Loucy (cell line): ENCODE measurements at regions not wholly inside any gene's neighbourhood (a gene's known extent, or its start where the extent isn't known, plus 50 kb on each side); places are given as distances from the start of the nearest gene placed in this dataset.

ENCODE experiments used
- H2AFZ ChIP-seq: fragments of 200-600 bp; sonication (generic); 2 replicates; pipeline ENCODE4 v1.6.0; 2016; ENCODE audit warnings: antibody characterized with exemption, mild to moderate bottlenecking, low read length, moderate library complexity
- H3F3A ChIP-seq: fragments of 200-600 bp; 2 replicates; pipeline ENCODE4 v1.6.0; 2016; ENCODE audit warnings: antibody characterized with exemption, low read depth, mild to moderate bottlenecking
- H3K27me3 ChIP-seq: fragments of 200-600 bp; sonication (generic); 2 replicates; pipeline ENCODE4 v1.6.1; 2014; ENCODE audit warnings: low read length, mild to moderate bottlenecking; ENCODE audit not compliant: insufficient read depth, poor library complexity, severe bottlenecking
- H3K36me3 ChIP-seq: fragments of 200-600 bp; sonication (generic); 2 replicates; pipeline ENCODE4 v1.6.1; 2016; ENCODE audit warnings: low read length; ENCODE audit not compliant: insufficient read depth
- H3K4me1 ChIP-seq: fragments of 200-600 bp; sonication (generic); 2 replicates; pipeline ENCODE4 v1.5.1; 2014; ENCODE audit warnings: low read length, mild to moderate bottlenecking; ENCODE audit not compliant: insufficient read depth, poor library complexity, severe bottlenecking
- H3K4me2 ChIP-seq: fragments of 200-600 bp; sonication (generic); 2 replicates; pipeline ENCODE4 v1.6.0; 2014; ENCODE audit warnings: antibody characterized with exemption, low read length, low read depth, mild to moderate bottlenecking; ENCODE audit not compliant: poor library complexity, severe bottlenecking
- H3K4me3 ChIP-seq: fragments of 200-600 bp; sonication (generic); 2 replicates; pipeline ENCODE4 v1.5.1; 2014; ENCODE audit warnings: low read length, mild to moderate bottlenecking, mixed read lengths; ENCODE audit not compliant: poor library complexity, severe bottlenecking
- H3K79me2 ChIP-seq: fragments of 200-600 bp; sonication (generic); 2 replicates; pipeline ENCODE4 v1.6.1; 2014; ENCODE audit warnings: low read length; ENCODE audit not compliant: insufficient read depth
- H3K9ac ChIP-seq: fragments of 200-600 bp; sonication (generic); 2 replicates; pipeline ENCODE4 v1.6.0; 2014; ENCODE audit warnings: mild to moderate bottlenecking, low read depth, low read length, moderate library complexity; ENCODE audit not compliant: poor library complexity, severe bottlenecking
- H3K9me2 ChIP-seq: fragments of 200-600 bp; sonication (generic); replicated peaks from 2 replicates; pipeline ENCODE4 v1.6.1; 2016; ENCODE audit warnings: low read depth, low read length, mixed read lengths
- H3K9me3 ChIP-seq: fragments of 200-600 bp; sonication (generic); 2 replicates; pipeline ENCODE4 v1.6.1; 2014; ENCODE audit warnings: mild to moderate bottlenecking, antibody characterized with exemption, low read length, low read depth; ENCODE audit not compliant: insufficient read depth
- H4K20me1 ChIP-seq: fragments of 200-600 bp; sonication (generic); 2 replicates; pipeline ENCODE4 v1.6.0; 2014; ENCODE audit warnings: antibody characterized with exemption, low read length, mild to moderate bottlenecking; ENCODE audit not compliant: insufficient read depth, poor library complexity, severe bottlenecking
- EZH2phosphoT487 ChIP-seq: fragments of 200-600 bp; IDR thresholded peaks from 2 replicates; pipeline ENCODE4 v1.6.1; 2018; ENCODE audit warnings: antibody characterized with exemption, mild to moderate bottlenecking, moderate library complexity, borderline replicate concordance
- TF ChIP-seq, protein P1 (sequence below): fragments of 200-600 bp; sonication (generic); conservative IDR thresholded peaks from 2 replicates; pipeline ENCODE4 v1.5.1; 2014; ENCODE audit warnings: mild to moderate bottlenecking, antibody characterized with exemption, low read length

DNA sequence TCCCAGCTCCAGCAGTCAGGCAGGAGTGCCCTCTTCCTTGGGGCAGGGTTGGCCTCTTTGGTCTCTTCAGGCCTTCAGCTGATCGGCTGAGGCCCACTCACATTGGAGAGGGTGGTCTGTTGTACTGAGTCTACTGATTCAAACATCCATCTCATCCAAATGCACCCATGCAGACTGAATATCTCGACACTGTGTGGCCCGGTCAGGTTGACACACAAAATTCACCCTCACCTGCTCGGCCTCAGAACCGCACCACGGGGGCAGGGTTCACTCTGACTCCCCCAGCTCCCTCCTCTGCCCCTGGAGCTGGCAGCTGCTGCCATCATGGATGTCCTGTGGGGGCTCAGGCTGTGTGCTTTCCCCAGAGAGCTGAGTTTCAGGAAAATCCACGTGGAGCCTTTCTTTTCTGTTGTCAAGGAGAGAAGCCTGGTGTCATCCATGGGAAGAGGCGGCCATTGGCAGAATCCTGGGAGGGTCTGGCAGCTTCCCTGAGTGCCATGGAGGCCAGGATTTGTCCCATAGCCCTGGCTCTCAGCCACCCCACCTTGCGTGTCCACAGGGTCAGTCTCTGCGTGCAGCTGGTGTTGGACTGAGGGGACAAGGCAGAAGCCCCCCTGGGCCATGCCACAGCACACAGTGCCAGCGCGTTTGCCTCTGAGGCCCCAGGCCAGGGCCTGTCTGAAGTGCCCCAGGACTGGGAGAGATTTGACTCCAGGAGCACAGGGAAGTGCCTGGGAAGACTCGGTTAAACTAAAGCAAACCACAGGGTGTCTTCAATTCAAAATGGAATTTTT lies 114.1 kb downstream of the ERMARD start:
- H3K79me2 ChIP-seq = no peaks in the 10 kb centered on the region
- no peaks in the 10 kb centered on the region for H3K27me3 ChIP-seq
- no peak overlapping the region for H3K9ac ChIP-seq
- no peaks in the 10 kb centered on the region for H3K4me1 ChIP-seq
- H3K36me3 ChIP-seq = no peaks in the 10 kb centered on the region
- no peaks in the 10 kb centered on the region for H3F3A ChIP-seq
- no peak overlapping the region for H3K4me2 ChIP-seq
- peaks cover 9% of the 10 kb centered on the region; the same call in 1 of the 2 replicates for H3K9me3 ChIP-seq
- H4K20me1 ChIP-seq = no peaks in the 10 kb centered on the region
- H2AFZ ChIP-seq = no peak overlapping the region
- TF ChIP-seq, protein P1, sequence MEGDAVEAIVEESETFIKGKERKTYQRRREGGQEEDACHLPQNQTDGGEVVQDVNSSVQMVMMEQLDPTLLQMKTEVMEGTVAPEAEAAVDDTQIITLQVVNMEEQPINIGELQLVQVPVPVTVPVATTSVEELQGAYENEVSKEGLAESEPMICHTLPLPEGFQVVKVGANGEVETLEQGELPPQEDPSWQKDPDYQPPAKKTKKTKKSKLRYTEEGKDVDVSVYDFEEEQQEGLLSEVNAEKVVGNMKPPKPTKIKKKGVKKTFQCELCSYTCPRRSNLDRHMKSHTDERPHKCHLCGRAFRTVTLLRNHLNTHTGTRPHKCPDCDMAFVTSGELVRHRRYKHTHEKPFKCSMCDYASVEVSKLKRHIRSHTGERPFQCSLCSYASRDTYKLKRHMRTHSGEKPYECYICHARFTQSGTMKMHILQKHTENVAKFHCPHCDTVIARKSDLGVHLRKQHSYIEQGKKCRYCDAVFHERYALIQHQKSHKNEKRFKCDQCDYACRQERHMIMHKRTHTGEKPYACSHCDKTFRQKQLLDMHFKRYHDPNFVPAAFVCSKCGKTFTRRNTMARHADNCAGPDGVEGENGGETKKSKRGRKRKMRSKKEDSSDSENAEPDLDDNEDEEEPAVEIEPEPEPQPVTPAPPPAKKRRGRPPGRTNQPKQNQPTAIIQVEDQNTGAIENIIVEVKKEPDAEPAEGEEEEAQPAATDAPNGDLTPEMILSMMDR = no peak
- no peak for TF ChIP-seq EZH2phosphoT487
- H3K9me2 ChIP-seq = no peaks in the 10 kb centered on the region
- H3K4me3 ChIP-seq = no peak overlapping the region

DNA sequence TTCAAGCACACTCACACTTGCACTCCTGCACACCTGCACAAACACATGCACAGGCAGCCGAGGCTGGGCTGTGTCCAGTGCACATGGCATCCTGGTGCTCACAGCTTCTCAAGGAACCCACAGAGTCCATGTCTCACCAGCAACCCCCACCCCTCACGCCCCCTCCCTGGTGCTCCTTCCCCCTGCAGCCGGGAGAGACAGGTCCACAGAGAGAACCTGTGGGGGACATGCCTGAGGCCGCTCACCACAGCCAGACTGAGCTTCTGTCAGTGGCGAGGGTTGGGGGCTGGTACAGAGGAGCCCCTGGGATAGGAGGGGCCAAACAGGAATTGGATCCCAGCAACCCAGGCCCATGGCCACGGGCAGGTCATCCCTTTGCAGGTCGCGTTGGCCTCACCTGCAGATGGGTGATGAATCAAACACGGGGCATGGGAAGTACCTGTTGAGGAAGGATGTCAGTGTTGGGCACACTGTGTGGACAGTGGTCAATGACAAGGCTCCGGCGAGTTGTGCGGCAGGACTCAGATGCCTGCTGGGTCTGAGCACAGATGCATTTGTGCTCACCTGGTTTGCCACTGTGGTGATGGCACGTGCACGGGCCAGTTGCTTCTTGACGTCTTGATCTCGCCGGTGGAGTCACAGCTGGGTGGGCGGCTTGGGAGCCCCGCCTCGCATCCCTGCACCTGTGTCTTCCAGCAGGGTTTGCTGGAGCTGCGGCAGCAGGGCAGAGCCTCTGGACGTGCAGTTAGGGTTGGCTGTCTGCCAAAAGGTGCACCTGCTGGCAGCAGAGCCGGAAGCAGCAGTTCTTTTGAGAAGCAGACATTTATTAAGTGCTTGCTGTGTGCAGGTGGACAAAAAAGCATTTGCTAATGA lies 113.0 kb downstream of the ERMARD start:
- TF ChIP-seq, protein P1 = no peak
- no peak for TF ChIP-seq EZH2phosphoT487
- no peak overlapping the region for H3K4me2 ChIP-seq

DNA sequence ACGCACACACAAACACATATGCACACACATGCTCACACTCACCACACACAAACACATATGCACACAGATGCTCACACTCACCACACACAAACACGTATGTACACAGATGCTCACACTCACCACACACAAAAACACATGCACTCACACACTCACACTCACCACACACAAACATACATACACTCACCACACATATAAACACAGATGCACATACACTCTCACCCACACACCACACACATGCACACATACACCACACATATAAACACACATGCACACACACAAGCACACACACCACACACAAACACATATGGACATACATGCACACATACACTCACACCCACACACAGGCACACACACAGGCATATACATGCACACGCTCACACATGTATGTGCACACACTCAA lies 112.3 kb downstream of the ERMARD start:
- no peaks in the 10 kb centered on the region for H3F3A ChIP-seq
- TF ChIP-seq, protein P1 = no peak
- no peak for TF ChIP-seq EZH2phosphoT487

More for the DNA sequence above, 113.0 kb downstream of the ERMARD start:
- H3K9me3 ChIP-seq = peaks cover 9% of the 10 kb centered on the region; the same call in 1 of the 2 replicates
- H3F3A ChIP-seq = no peaks in the 10 kb centered on the region
- no peak overlapping the region for H3K9ac ChIP-seq
- no peaks in the 10 kb centered on the region for H3K36me3 ChIP-seq
- H3K27me3 ChIP-seq = no peaks in the 10 kb centered on the region
- H2AFZ ChIP-seq = no peak overlapping the region
- H3K4me3 ChIP-seq = no peak overlapping the region
- H3K9me2 ChIP-seq = no peaks in the 10 kb centered on the region
- no peaks in the 10 kb centered on the region for H4K20me1 ChIP-seq
- H3K79me2 ChIP-seq = no peaks in the 10 kb centered on the region
- no peaks in the 10 kb centered on the region for H3K4me1 ChIP-seq

More for the DNA sequence above, 112.3 kb downstream of the ERMARD start:
- Histone ChIP-seq H2AFZ (no peak overlapping the region), H3K79me2 (no peaks in the 10 kb centered on the region), H3K9me2 (no peaks in the 10 kb centered on the region), H4K20me1 (no peaks in the 10 kb centered on the region), H3K4me1 (no peaks in the 10 kb centered on the region), H3K9me3 (peaks cover 11% of the 10 kb centered on the region; the same call in 1 of the 2 replicates), H3K4me2 (no peak overlapping the region), H3K9ac (no peak overlapping the region), H3K27me3 (no peaks in the 10 kb centered on the region), H3K36me3 (no peaks in the 10 kb centered on the region), H3K4me3 (no peak overlapping the region)
